C4-2B (cell line): ENCODE measurements at regions not wholly inside any gene's neighbourhood (a gene's known extent, or its start where the extent isn't known, plus 50 kb on each side); places are given as distances from the start of the nearest gene placed in this dataset.

ENCODE experiments used
- ZFX ChIP-seq: fragments of 450-650 bp; IDR thresholded peaks from 2 replicates; pipeline ENCODE4 v1.6.1; 2017
- TF ChIP-seq, protein P1 (sequence below): fragments of 450-650 bp; conservative IDR thresholded peaks from 2 replicates; pipeline ENCODE4 v1.5.1; 2017; ENCODE audit warnings: mild to moderate bottlenecking

DNA sequence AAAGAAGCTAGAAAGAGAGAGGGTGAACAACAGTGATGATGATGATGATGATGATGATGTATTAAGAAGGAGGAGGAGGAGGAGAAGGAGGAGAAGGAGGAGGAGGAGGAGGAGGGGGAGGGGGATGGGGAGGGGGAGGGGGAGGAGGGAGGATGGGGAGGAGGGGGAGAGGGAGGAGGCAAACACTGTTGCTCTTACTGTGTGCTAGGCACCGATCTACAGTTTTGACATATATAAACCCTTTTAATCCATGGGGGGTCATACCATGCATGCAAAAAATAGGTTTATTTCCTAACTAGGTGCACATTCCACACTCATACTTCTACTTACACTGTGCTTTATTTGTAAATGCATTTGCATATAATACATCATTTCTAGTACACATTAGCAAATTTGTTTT is 482.8 kb upstream of the FAM241A start:
- TF ChIP-seq, protein P1, sequence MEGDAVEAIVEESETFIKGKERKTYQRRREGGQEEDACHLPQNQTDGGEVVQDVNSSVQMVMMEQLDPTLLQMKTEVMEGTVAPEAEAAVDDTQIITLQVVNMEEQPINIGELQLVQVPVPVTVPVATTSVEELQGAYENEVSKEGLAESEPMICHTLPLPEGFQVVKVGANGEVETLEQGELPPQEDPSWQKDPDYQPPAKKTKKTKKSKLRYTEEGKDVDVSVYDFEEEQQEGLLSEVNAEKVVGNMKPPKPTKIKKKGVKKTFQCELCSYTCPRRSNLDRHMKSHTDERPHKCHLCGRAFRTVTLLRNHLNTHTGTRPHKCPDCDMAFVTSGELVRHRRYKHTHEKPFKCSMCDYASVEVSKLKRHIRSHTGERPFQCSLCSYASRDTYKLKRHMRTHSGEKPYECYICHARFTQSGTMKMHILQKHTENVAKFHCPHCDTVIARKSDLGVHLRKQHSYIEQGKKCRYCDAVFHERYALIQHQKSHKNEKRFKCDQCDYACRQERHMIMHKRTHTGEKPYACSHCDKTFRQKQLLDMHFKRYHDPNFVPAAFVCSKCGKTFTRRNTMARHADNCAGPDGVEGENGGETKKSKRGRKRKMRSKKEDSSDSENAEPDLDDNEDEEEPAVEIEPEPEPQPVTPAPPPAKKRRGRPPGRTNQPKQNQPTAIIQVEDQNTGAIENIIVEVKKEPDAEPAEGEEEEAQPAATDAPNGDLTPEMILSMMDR: no peak
- no peak for TF ChIP-seq ZFX
